ENCODE measurements at regions not wholly inside any gene's neighbourhood (a gene's known extent, or its start where the extent isn't known, plus 50 kb on each side); places are given as distances from the start of the nearest gene placed in this dataset.
"Not testable (repeated sequence)": the region's sequence is repeated elsewhere in the genome, so short reads cannot be mapped to it uniquely, and the experiment has no call there.

DNA sequence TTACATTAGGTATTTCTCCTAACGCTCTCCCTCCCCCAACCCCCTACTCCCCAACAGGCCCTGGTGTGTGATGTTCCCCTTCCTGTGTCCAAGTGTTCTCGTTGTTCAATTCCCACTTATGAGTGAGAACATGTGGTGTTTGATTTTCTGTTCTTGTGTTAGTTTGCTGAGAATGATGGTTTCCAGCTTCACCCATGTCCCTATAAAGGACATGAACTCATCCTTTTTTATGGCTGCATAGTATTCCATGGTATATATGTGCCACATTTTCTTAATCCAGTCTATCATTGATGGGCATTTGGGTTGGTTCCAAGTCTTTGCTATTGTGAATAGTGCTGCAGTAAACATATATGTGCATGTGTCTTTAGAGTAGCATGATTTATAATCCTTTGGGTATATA, 162.1 kb upstream of the DLX2 start:
- DNase-seq = not testable (repeated sequence)

DNA sequence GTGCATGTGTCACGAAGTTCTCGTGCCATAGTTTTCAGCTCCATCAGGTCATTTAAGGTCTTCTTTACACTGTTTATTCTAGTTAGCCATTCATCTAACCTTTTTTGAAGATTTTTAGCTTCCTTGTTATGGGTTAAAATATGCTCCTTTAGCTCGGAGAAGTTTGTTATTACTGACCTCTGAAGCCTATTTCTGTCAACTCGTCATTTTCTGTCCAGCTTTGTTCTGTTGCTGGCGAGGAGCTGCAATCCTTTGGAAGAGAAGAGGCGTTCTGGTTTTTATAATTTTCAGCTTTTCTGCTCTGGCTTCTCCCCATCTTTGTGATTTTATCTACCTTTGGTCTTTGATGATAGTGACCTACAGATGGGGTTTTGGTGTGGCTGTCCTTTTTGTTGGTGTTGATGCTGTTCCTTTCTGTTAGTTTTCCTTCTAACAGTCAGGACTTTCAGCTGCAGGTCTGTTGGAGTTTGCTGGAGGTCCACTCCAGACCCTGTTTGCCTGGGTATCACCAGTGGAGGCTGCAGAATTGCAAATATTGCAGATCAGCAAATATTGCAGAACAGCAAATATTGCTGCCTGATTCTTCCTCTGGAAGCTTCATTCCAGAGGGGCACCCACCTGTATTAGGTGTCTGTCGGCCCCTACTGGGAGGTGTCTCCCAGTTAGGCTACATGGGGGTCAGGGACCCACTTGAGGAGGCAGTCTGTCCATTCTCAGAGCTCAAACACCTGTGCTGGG, 157.7 kb upstream of the ITGA6 start:
- not testable (repeated sequence) for DNase-seq

GRCh38 chr2:172270278-172271079, 156.9 kb upstream of the ITGA6 start:
- no peak for DNase-seq

GRCh38 chr2:172273910-172274571, 153.3 kb upstream of the ITGA6 start:
- no peak for DNase-seq

DNA sequence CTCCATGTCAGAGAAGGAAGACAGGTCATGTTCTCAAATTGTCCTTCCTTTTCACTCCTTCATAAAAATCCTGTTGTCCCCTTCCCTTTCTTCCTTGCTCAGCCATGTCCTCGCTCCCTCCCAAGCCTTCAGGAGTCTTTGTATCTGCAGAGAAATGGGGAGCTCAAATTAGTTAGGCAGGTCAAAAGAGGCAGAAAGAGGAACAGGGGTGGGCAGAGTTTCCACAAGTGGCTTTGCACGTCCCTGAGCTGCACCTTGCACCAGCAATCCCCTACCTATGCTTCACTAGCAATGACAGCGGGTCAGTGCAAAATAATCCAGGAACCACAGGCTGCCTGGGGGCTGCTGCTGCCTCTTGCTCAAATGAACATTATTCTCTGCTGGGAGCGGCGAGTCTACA, 152.1 kb upstream of the ITGA6 start:
- no peak for DNase-seq

GRCh38 chr2:172276961-172277360, 150.4 kb upstream of the ITGA6 start:
- DNase-seq = no peak

DNA sequence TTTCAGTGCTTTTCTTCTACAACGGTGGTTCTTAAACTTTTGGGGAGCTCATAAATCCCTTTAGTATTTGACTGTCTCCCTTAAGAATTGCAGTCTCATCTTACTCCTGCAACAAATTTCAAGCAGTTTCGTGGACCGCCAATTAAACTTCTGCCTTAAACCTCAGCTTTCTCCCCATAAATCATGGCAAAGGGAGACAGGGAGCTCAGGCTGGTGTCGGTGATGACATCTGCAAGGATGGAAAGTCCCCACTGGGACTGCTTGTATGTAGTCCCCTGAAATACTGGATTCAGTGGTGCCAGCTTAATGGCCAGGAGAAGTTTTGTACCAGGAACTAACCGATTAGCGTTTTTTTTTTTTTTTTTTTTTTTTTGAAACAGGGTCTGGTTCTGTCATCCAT, 148.7 kb upstream of the ITGA6 start:
- DNase-seq = no peak

GRCh38 chr2:172279214-172279613, 148.2 kb upstream of the ITGA6 start:
- no peak for DNase-seq

- no peak for DNase-seq
Measured at GRCh38 chr2:172279813-172280212, 147.6 kb upstream of the ITGA6 start.

DNA sequence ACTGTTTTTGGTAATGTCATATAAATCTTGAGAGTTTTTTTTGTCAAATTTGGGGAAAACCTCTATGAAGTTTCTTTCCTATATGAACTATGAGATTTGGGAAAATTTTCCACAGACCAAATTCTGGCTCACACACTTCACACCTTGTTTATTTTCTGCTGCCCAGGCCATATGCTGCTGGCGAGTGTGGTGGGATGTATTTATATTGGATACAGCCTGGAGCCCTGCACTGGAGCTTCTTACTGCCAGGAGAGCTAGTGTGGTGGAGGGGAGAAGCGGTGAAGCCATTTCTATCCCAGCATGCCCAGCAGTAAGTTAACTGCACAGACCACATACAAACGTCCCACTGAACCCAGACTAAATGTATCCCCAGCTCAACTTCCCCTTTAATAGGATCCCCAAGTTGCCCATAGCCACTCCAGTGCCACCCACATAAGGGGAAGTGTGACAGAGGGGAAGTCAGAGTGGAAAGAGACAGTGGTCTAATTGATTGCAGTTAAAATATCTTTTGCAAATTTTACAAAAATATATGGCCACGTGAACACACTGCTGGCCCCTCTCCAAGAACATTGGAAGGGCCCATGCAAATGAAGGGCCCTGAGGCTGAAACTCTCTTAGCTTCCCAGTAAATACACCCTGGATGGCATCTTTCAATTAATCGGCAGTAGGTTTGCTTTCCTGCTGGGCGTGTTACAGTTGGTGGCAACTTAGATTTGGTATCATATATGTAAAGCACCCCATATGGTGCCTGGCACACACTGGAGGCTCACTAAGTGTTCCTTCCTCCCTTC, 146.6 kb upstream of the ITGA6 start:
- no peak for DNase-seq

DNA sequence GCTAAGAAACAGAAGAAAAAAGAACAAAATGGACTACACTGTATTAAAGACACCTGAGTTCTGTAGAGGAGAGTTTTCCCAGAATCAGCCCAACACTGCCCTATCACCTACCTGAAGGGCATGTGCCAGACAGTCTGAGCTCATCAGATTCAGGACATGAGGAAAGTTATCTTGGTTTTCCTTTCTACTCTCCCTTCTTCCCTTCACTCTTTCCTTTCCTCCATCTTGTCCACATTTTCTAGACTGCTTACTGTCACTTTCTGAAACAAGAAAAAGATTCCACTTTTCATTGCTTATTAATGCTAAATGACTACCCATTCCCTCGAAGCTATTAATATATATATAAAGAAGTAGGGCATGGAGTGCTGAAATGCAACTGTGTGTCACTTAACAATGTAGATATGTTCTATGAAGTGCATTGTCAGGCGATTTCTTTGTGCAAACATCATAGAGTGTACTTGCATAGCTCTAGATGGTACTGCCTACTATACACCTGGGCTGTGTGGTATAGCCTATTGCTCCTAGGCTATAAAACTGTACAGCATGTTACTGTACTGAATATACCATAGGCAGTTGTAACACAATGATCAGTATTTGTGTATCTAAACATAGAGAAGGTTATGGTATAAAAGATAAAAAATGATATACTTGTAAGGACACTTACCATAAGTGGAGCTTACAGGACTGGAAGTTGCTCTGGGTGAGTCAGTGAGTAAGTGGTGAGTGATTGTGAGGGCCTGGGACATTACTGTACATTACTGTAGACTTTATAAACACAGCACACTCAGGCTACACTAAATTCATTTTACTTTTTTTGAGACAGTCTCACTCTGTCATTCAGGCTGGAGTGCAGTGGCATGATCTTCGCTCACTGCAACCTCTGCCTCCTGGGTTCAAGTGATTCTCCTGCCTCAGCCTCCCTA, 145.5 kb upstream of the ITGA6 start:
- DNase-seq = no peak

DNA sequence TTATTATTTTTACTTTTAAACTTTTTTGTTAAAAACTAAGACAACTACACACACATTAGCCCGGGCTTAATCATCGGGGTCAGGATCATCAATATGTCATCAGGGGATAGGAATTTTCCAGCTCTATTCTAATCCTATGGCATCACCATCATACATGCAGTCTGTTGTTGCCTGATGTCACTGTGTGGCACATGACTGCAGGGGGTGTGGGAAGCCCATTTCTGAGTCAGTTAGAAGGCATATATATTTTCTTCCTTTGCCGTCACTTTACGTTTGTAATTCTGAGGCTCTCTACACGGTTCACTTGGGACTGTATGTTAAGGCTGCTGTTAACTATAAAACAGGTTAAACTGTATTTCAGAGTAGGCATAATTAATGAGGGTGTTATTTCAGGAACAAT, 144.4 kb upstream of the ITGA6 start:
- DNase-seq = no peak

DNA sequence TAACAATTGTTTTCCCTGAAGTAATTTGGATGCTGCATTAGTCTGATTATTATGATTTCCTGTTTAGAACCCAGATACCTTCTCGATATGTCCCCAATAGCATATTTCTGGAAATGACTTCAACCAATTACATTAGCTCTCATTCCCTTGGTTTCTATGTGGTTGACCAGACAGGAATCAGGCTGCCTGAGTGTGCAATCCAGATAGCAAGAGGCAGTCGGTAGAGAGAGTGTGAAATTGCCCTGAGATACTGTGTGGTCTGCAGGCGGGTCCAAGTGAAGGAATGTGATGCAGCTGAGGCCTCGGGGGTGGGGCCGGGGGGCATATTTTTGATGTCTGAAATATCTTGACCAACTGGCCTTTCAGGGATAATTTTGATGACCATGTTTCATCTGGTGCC, 143.9 kb upstream of the ITGA6 start:
- no peak for DNase-seq

GRCh38 chr2:172284209-172284608, 143.2 kb upstream of the ITGA6 start:
- DNase-seq = no peak

GRCh38 chr2:172285010-172285621, 142.3 kb upstream of the ITGA6 start:
- DNase-seq = no peak

DNA sequence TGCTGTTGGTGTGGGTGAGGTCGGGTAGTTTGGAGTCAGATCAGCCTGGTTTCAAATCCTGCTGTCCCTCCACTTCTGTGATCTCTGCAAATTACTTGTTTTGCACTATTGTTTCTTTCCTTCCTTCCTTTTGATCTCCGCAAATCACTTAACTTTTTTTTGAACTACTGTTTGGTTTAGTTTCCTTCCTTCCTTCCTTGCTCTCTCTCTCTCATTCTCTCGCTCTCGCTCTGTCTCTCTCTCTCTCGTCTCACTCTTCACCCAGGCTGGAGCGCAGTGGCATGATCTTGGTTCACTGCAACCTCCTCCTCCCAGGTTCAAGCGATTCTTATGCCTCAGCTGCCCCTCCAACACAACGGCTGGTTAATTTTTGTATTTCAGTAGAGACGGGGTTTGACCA, 141.6 kb upstream of the ITGA6 start:
- no peak for DNase-seq

DNA sequence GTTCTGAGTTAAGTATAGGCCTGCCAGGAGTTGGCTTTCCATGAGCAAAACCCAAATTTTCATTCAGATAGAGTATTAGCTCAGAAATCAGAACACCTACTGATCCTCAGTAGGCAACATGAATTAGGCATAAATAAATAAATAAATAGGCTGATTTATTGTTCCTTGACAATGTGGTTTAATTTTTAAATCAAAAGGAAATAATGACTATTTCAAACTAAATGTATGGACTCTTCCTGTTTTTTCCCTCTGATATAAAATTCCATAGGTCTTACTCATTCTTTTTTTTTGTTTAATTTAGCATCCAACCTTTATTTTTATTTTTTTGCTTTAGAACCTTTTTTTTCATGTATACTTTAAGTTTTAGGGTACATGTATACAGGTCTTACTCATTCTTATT, 140.2 kb upstream of the ITGA6 start:
- DNase-seq = no peak

DNA sequence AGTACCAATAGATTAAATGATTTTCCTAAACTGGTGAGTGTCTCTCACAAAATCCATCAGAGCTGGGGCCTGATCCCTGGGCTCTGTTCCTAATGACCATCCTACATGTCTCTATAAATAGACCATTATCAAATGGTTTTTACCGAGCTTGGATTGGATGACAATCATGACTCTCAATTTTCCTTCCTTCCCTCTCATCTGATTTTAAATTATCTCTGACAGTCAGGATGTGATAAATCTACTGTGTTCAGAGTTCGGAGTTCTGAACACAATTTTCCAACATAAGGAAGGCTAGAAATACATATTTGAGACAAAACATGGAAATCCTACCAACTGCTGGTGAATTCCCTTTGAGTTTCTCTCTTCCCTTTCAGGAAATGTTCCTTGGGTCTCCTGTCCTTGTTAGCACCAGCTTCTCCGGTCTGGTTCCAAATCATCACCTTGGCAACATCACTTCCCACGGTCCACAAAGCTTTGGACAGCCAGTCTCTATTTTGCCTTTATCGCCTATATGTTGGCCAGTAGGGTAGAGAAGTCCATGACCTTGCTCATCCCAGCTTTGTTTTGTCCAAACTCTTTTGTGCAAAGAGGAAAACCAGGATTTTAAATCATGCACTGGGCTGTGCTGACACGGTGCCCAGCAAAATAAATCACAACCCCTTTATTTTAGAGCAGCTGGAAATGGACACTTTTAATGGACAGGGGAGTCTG, 139.6 kb upstream of the ITGA6 start:
- DNase-seq = no peak

DNA sequence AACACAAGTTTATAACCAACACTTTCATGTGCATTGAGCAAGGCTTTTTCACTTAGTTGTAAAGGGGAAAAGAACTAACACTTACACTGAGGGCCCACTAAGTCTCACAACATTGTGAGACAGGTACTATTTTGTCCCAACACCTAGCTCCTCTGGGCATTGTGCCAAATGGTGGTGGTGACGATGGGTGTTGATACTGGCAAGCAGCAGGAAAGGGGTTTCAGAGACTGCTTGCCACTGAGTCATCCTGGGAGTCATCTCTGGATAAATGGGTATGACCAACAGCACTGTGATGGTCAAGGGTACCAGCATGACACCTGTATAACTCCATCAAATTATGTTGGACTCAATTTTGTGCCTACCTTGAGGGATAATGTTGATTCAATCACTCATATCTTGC, 138.8 kb upstream of the ITGA6 start:
- DNase-seq = peak; percentile 15

DNA sequence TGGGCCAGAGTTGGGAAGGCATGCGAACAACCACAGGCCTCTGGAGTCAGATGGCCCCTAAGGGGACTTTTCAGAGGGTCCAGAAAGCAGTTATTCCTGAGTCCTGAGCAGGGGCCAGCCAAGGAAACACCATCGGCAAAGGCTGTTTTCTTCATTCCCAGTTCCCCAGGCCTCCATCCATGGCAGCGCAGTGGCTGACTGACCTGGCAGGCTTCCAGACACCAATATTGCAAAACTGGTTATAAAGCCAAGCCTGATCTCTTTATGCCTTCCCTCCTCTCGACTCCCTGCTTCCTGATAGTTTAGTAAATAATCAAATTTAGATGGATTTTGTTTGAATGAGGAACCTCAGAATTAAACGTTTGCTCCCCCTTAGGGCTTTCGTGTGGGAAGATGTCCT, 133.4 kb upstream of the ITGA6 start:
- DNase-seq = no peak

- no peak for DNase-seq
Measured at GRCh38 chr2:172294983-172295382, 132.4 kb upstream of the ITGA6 start.
